Neural crest cell (in vitro differentiated cells): ENCODE measurements at regions not wholly inside any gene's neighbourhood (a gene's known extent, or its start where the extent isn't known, plus 50 kb on each side); places are given as distances from the start of the nearest gene placed in this dataset.
A peak's percentile ranks its signal among the peaks of the same experiment; 100 is the strongest.
"Not testable (repeated sequence)": the region's sequence is repeated elsewhere in the genome, so short reads cannot be mapped to it uniquely, and the experiment has no call there.

Experiments
- DNase-seq: peaks from one replicate; pipeline ENCODE4 v3.0.0; 2021; ENCODE audit warnings: low read depth, mixed read lengths, low spot score
- H3K27ac Mint-ChIP-seq: one replicate; pipeline ENCODE4 v1.8.0; 2021; ENCODE audit warnings: mild to moderate bottlenecking, mixed read lengths; ENCODE audit not compliant: unreplicated experiment
- H3K27me3 Mint-ChIP-seq: 2 replicates; pipeline ENCODE4 v1.8.0; 2021; ENCODE audit warnings: low read depth, mild to moderate bottlenecking, mixed read lengths
- H3K36me3 Mint-ChIP-seq: 2 replicates; pipeline ENCODE4 v1.8.0; 2021; ENCODE audit warnings: low read depth, mild to moderate bottlenecking, mixed read lengths
- H3K4me1 Mint-ChIP-seq: 2 replicates; pipeline ENCODE4 v1.8.0; 2021; ENCODE audit warnings: mixed read lengths
- H3K4me3 Mint-ChIP-seq: one replicate; pipeline ENCODE4 v1.8.0; 2021; ENCODE audit warnings: mild to moderate bottlenecking, mixed read lengths
- H3K9me3 Mint-ChIP-seq: 2 replicates; pipeline ENCODE4 v1.8.0; 2021; ENCODE audit warnings: mixed read lengths
- CTCF ChIP-seq: fragments of 200-600 bp; sonication (generic); conservative IDR thresholded peaks from 2 replicates; pipeline ENCODE4 v1.5.0; 2021; ENCODE audit warnings: antibody characterized with exemption, mild to moderate bottlenecking

- H3K9me3 Mint-ChIP-seq = peaks cover 3% of the 10 kb centered on the region
- no peak for TF ChIP-seq CTCF
- no peak for DNase-seq
- no peaks in the 10 kb centered on the region for H3K4me1 Mint-ChIP-seq
- H3K4me3 Mint-ChIP-seq = no peak overlapping the region
- peaks cover 2% of the 10 kb centered on the region for H3K27me3 Mint-ChIP-seq
- H3K36me3 Mint-ChIP-seq = peaks cover 2% of the 10 kb centered on the region
- no peak overlapping the region for H3K27ac Mint-ChIP-seq
Observed at GRCh38 chr20:40630099-40630498, 58.9 kb downstream of the MAFB start.

DNA sequence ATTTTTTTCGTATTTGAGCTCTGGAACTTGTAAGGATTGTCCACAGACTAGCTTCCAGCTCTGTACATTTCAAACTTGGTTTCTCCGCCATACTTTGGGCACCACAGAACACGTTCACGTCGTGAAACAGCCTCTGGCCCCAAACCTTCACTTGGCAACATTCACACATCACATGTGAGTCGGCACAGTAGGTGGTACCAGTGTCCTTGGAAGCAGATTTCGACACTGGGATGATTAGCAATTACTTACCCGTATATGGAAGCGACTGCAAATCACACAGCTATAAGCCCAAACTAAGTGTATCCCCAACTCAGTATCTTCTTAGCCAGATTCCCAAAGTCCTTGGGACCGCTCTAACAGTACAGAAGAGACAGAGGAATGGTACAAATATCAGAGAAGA is 60.2 kb downstream of the MAFB start:
- no peak for TF ChIP-seq CTCF
- peaks cover 2% of the 10 kb centered on the region for H3K27me3 Mint-ChIP-seq
- peaks cover 3% of the 10 kb centered on the region for H3K9me3 Mint-ChIP-seq
- no peak for DNase-seq
- H3K27ac Mint-ChIP-seq = no peak overlapping the region
- no peak overlapping the region for H3K4me3 Mint-ChIP-seq
- peaks cover 2% of the 10 kb centered on the region for H3K36me3 Mint-ChIP-seq
- no peaks in the 10 kb centered on the region for H3K4me1 Mint-ChIP-seq

- peak overlapping the region; percentile 19 for H3K27ac Mint-ChIP-seq
- not testable (repeated sequence) for H3K9me3 Mint-ChIP-seq, H3K4me1 Mint-ChIP-seq, H3K36me3 Mint-ChIP-seq, DNase-seq, H3K4me3 Mint-ChIP-seq
- H3K27me3 Mint-ChIP-seq = peaks cover 31% of the 10 kb centered on the region
Observed at GRCh38 chr20:40619053-40619452, 70.0 kb downstream of the MAFB start.

DNA sequence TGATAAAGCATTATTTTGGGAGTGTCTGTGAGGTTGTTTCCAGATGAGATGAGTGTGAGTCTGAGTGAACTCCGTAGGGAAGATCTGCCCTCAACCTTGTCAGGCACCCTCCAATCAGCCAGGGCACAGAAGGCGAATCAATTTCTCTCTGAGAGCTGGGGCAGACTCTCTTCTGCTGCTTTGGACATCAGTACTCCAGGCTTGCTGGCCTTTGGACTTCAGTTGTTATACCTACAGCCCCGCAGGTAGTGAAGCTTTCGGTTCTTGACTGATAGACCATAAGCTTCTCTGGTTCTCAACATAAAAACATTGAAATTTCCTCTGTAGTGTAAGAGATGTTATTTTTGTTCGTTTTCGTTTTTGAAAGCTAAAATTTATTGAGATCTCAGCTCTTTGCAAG is 71.4 kb downstream of the MAFB start:
- Mint-ChIP-seq H3K4me3 (no peak overlapping the region), H3K9me3 (no peaks in the 10 kb centered on the region), H3K27me3 (peaks cover 39% of the 10 kb centered on the region), H3K27ac (no peak overlapping the region), H3K36me3 (no peaks in the 10 kb centered on the region), H3K4me1 (no peaks in the 10 kb centered on the region)
- TF ChIP-seq CTCF = no peak
- no peak for DNase-seq

DNA sequence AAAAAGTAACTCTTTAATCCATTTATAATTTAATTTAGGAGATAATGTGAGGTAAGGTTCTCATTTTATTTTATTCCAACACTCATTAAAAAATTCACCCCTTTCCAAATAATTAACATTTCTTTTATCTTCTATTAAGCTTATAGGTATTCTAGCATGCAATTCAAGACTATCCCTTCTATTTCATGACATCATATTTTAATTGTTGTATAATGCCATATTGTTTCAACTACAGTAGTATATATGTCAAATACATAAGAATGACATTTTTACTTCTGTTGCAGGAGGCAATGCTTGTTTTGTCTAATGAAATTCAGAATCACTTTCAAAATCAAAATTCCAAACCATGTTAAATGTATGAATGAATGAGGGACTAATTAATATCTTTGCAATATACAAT is 76.2 kb downstream of the MAFB start:
- TF ChIP-seq CTCF = no peak

GRCh38 chr20:40612247-40612646 is 76.8 kb downstream of the MAFB start:
- TF ChIP-seq CTCF = no peak
- Mint-ChIP-seq H3K9me3 (no peaks in the 10 kb centered on the region), H3K36me3 (no peaks in the 10 kb centered on the region), H3K4me3 (no peak overlapping the region), H3K27ac (no peak overlapping the region), H3K4me1 (no peaks in the 10 kb centered on the region), H3K27me3 (peaks cover 59% of the 10 kb centered on the region)
- DNase-seq = no peak

More for the DNA sequence above, 76.2 kb downstream of the MAFB start:
- no peak for DNase-seq
- Mint-ChIP-seq H3K4me3 (no peak overlapping the region), H3K4me1 (no peaks in the 10 kb centered on the region), H3K27me3 (peaks cover 57% of the 10 kb centered on the region), H3K27ac (no peak overlapping the region), H3K9me3 (no peaks in the 10 kb centered on the region), H3K36me3 (no peaks in the 10 kb centered on the region)
